NCI-H446 treated with DMSO at 0.1 percent for 48 hours (cell line): ENCODE measurements at regions not wholly inside any gene's neighbourhood (a gene's known extent, or its start where the extent isn't known, plus 50 kb on each side); places are given as distances from the start of the nearest gene placed in this dataset.
"Not testable (repeated sequence)": the region's sequence is repeated elsewhere in the genome, so short reads cannot be mapped to it uniquely, and the experiment has no call there.

Source experiments
- DNase-seq: peaks from one replicate; lab custom pipeline; 2025; lab: John Stamatoyannopoulos, UW

DNA sequence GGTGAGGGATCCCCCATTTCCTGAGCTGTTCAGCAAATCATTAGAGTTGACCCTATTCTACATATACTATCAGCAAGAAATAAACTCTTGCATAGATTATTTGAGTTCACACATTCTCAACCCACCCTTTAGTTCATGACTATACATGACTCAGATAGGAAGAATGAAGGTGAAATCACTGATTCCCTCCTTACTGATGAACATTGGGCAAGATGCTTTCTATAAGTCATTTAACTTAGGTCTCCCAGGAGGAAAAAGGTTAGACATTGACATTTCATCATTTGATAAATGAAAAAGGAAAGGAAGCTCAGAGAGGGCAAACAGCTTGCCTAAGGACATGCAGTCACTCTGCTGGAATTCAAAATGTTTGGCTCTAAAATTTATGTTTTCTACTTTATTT lies 408.0 kb downstream of the TMEM182 start:
- DNase-seq = no peak

GRCh38 chr2:103172821-103173220 lies 411.0 kb downstream of the TMEM182 start:
- no peak for DNase-seq

DNA sequence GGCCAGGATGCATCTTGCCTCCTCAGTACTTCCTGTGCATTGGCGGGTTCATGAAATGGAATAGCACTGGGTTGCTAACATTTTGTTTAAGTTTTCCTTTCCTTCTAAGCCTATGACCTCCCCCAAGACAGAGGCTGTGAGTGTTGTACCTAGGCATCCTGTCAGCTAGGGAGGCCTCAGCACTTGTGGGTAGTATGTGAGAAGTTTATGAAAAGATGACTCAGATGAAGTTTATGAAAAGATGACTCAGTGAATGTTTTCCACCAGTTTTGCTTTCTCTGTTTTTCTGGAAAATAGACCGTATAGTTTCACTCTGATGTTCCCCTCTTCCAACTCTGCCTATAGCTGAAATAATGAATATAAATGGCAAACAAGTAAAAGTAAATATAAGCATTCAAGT lies 412.9 kb downstream of the TMEM182 start:
- DNase-seq = no peak

- DNase-seq = no peak
Measured at GRCh38 chr2:103176294-103176915, 414.6 kb downstream of the TMEM182 start.

DNA sequence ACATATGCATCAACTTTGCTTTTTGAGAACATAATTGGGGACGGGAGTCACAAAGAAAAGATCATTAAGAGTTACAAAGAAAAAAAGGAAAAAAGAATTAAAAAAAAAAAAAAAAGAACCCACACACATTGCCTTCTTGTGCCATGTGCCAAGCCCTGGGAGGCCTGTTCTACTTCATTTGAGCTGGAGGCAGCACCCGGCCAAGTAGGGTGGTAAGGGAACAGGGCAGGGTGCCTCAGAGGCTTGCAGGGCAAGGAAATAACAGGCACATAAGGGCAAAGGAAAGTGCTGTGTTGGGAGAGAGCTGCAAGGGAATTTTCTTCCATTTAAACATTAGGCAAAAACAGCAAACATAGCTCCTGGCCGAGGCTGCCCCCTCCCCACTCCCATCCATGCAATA lies 418.0 kb downstream of the TMEM182 start:
- peak; percentile 54 for DNase-seq

DNA sequence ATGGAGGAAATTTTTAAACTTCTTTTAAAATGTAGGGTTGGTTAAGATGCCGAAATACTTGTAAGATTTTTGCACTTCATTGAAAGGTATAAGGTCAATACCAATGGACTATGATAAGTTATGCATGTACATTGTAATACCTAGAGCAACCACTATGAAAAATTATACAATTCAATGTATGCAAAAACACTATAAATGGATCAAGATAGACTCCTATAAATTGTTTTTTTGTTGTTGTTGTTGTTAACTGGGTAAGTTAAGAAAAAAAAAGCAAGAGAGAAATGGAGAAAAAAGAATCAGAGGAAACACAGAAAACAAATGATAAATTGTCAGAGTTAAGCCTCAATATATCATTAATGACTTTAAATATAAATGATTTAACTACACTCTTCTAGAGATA lies 421.2 kb downstream of the TMEM182 start:
- no peak for DNase-seq

DNA sequence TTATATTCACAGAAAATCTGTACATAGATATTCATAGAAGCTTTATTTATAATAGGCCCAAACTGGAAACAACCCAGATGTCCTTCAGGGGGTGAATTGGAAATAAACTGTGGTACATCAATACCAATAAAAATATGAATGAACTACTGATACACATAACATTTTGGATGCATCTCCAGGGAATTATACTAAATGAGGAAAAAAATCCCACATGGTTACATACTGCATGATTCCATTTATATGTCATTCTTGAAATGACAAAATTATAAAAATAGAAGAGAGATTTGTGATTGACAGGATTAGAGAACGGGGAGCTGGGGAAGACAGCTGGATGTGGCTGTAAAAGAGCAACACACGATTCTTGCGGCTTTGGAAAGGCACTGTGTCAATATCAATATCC lies 435.0 kb downstream of the TMEM182 start:
- DNase-seq = no peak

- DNase-seq = not testable (repeated sequence)
Measured at GRCh38 chr2:103200774-103201173, 438.9 kb downstream of the TMEM182 start.

- DNase-seq = no peak
Measured at GRCh38 chr2:103208916-103209315, 447.1 kb downstream of the TMEM182 start.

- no peak for DNase-seq
Measured at GRCh38 chr2:103213028-103213542, 451.3 kb downstream of the TMEM182 start.

DNA sequence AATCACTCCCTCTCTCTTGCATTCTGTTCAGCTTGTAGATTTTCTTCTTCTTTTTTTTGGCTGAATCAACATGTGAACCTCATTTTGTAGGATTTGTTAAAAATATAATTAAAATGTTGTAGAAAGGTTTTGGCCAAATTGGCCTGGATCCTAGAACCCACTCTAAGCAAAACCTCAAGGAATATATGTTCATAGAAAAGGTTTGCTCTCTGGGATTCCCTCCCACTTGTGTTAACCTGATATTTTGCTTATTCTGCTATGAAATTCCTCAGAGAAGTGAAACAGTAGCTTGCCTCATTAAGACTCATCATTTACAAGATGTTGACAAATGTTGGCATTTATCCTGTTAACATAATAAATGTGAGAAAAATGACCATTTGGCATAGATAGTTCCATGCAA lies 456.7 kb downstream of the TMEM182 start:
- DNase-seq = peak; percentile 58

- DNase-seq = no peak
Measured at GRCh38 chr2:103219398-103219797, 457.6 kb downstream of the TMEM182 start.

DNA sequence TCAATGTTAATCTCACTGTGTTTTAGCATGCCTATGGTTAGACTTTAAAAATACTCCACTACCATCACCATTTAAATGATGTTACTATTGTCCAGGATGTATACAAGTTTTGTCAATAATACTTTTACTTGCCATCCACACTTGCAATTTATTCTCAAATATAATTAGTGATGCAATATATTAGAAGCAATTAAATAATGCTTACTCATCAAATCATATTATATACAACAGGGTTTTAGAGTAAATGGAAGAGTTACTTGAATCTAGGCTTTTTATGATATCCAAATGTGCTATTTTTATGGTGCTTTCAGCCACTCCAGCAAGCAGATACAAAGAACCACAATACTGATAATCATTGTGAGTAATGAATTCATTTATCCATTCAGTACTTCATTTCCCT lies 461.1 kb downstream of the TMEM182 start:
- DNase-seq = no peak

GRCh38 chr2:103230796-103231195 lies 469.0 kb downstream of the TMEM182 start:
- no peak for DNase-seq

DNA sequence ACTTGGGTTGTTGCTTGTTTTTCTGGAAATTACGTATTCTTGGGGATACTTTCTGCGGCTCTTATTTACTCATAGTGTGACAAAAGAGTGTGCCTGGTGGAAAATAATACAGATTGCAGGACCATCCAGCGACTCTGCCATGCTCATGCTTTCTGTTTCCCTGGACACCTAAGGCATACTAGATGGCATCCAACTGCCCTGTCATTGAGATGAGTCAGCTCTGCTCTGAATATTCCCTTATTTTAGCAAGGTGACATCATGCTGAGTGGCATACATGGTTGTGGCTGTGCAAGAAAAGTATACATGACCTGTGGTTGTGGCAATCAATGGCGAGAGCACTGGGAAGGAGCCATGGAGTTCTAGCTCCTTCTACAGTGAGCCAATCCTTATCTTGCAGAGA lies 471.0 kb downstream of the TMEM182 start:
- DNase-seq = no peak

- no peak for DNase-seq
Measured at GRCh38 chr2:103233691-103234090, 471.9 kb downstream of the TMEM182 start.

GRCh38 chr2:103235283-103235682 lies 473.5 kb downstream of the TMEM182 start:
- no peak for DNase-seq

DNA sequence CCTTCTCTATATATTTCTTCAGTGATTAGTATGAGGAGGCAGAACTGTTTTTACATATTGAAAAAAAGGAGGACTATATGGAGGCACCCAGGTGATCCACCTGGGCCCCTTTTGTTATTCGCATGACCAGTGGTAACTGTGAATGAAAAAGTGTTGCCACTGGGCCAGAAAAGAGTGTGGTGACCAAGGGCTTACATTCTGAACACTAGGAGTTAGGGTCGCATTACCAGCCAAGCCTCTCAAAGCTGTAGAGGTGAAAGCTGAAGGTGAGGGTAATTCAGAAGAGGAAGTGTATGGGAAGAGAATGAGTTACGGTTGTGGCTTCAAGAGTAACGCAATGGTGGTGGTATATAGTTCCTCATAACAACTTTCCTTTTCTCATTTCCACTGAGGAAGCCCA lies 487.6 kb downstream of the TMEM182 start:
- DNase-seq = no peak

DNA sequence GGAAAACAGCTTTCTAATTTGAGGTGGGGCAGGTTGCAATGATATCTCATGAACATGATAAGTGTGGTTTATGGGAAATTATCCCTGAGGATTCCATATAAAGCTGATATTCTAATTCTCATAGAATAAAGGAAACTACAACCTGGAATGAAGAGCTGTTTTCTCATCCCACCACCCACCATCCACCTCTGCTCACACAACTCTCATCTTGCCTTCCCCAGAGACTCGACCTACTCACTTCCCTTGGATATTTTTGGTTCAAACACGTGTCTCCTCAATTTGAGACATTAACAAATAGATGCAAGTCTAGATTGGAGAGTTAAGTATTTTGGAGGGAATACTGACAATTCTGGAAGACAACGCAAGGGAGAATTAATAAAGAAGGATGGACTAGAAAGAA lies 490.9 kb downstream of the TMEM182 start:
- no peak for DNase-seq

GRCh38 chr2:103254611-103255010 lies 492.8 kb downstream of the TMEM182 start:
- DNase-seq = no peak

DNA sequence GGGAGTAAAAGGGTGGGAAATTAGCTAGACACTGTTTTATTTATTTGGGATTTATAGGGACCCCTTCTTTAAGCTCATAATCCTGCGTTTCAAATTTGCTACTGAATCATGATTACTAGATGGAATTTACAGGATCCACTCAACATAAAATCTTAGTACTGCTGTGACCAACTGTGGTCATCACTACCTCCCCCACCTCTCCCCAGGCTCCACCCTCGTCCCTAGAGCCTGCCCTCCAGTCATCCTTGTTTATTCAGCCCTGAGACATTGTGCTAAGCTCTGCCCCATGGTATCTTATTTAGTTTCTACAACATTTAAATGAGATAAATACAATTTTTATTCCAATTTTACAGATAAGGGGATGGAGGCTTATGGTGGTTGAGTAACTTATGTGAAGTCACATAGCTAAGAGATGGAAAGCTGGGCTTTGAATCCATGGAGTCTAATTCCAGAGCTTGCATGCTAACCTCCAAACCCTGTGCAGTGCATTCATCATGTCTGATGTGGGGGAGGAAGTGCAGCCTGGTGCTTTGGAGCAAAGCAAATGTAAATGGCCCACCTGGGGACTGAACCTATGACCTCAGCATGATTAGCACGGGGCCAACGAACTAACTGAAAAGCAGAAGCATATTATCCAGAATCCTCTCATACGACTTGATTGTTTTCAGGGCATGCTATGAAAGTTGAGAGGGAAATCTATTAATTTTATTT lies 502.4 kb downstream of the TMEM182 start:
- DNase-seq = no peak

DNA sequence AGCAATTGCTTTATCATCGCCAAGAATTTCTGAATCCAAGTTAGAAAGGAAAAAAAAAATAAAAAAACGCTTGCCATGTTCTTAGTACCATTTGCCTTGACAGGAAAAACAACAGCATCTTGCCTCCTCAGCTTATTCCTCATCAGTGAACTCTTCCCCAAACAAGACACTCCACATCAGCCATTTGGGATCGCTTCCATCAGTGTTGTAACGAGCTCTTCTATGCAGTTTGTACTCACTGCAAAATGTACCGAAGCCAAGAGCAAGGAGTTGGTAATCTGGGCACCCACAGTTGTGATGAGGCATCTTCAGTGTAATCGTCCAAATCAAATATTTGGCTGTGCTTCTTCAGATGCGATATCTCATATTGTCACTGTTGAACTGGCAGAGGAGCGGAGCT lies 503.7 kb downstream of the TMEM182 start:
- peak; percentile 79 for DNase-seq

DNA sequence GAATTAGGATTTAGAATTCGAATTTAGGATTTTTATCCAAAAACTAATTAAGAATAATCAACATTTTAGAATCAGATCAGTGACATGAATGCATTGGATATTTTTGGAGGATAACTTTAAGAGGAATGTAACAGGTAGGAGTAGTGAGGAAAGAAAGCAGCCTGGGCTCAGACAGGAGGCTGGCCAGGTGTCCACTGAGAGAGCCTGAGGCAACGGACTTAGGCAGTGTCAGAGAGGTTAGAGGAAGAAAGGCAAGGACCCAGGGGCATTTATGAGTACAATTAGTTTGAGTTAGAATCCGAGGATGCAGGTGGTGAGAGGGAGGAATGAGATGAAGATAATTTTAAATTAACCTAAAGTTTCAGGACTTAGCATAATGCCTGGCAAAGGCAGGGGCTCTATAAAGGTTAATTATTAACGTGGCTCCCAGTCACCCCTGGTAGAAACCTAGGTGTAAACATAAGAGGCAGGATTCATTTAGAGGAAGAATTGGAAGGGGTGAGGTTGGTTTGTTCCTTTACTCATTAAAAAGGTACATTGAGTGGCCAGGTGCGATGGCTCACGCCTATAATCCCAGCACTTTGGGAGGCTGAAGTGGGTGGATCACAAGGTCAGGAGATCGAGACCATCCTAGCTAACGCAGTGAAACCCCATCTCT lies 507.1 kb downstream of the TMEM182 start:
- DNase-seq = no peak
